OCI-LY7 (cell line): ENCODE measurements at regions not wholly inside any gene's neighbourhood (a gene's known extent, or its start where the extent isn't known, plus 50 kb on each side); places are given as distances from the start of the nearest gene placed in this dataset.

ENCODE experiments used
- BruUV-seq: library from RNA; stranded (reverse); fragments of 400-500 nt; replicated peaks from 2 replicates; lab custom pipeline; 2021; lab: Mats Ljungman, UMichigan
- CTCF ChIA-PET: fragments of 300-600 bp; sonication (Branson Sonifier 250); formaldehyde crosslinking; loops from one replicate; lab custom pipeline; 2022; ENCODE audit warnings: antibody characterized with exemption; ENCODE audit not compliant: unreplicated experiment; lab: Charles Lee
- POLR2A ChIA-PET: fragments of 300-600 bp; sonication (Branson Sonifier 250); formaldehyde crosslinking; loops from one replicate; lab custom pipeline; 2022; ENCODE audit warnings: antibody characterized with exemption; lab: Charles Lee
- DNase-seq: peaks from one replicate; pipeline ENCODE4 v3.0.0-alpha.2; 2015; ENCODE audit warnings: low spot score
- H2AFZ ChIP-seq: fragments of 200-600 bp; sonication (generic), shearing (Covaris generic); 2 replicates; pipeline ENCODE4 v1.6.1; 2014; ENCODE audit warnings: mild to moderate bottlenecking, antibody characterized with exemption, low read length, moderate library complexity
- H3K27ac ChIP-seq: fragments of 200-600 bp; sonication (generic); 2 replicates; pipeline ENCODE4 v1.5.1; 2014; ENCODE audit warnings: mixed run types, low read depth, mild to moderate bottlenecking, moderate library complexity, low read length, inconsistent platforms; ENCODE audit not compliant: poor library complexity, severe bottlenecking
- H3K36me3 ChIP-seq: fragments of 200-600 bp; sonication (generic); 2 replicates; pipeline ENCODE4 v1.6.1; 2014; ENCODE audit warnings: mild to moderate bottlenecking, antibody characterized with exemption, low read length, moderate library complexity, mixed read lengths; ENCODE audit not compliant: insufficient read depth
- H3K4me1 ChIP-seq: fragments of 200-600 bp; sonication (generic); 2 replicates; pipeline ENCODE4 v1.5.1; 2014; ENCODE audit warnings: mild to moderate bottlenecking, low read length; ENCODE audit not compliant: insufficient read depth, poor library complexity, severe bottlenecking
- H3K4me2 ChIP-seq: fragments of 200-600 bp; sonication (generic); 2 replicates; pipeline ENCODE4 v1.6.1; 2014; ENCODE audit warnings: mild to moderate bottlenecking, low read length
- H3K4me3 ChIP-seq: fragments of 200-600 bp; sonication (generic); 2 replicates; pipeline ENCODE4 v1.5.1; 2014; ENCODE audit warnings: mild to moderate bottlenecking, low read depth, low read length; ENCODE audit not compliant: poor library complexity, severe bottlenecking
- H3K79me2 ChIP-seq: fragments of 200-600 bp; sonication (generic); 2 replicates; pipeline ENCODE4 v1.6.1; 2016; ENCODE audit warnings: low read depth, mild to moderate bottlenecking, low read length, moderate library complexity, mixed read lengths; ENCODE audit not compliant: insufficient read depth
- H3K9me2 ChIP-seq: fragments of 200-600 bp; sonication (generic); 2 replicates; pipeline ENCODE4 v1.6.1; 2016; ENCODE audit warnings: mild to moderate bottlenecking, low read length, mixed read lengths; ENCODE audit not compliant: insufficient read depth
- H3K9me3 ChIP-seq: fragments of 200-600 bp; sonication (generic); 2 replicates; pipeline ENCODE4 v1.6.1; 2014; ENCODE audit warnings: mild to moderate bottlenecking, mixed run types, low read length, mixed read lengths
- H4K20me1 ChIP-seq: fragments of 200-600 bp; sonication (generic); 2 replicates; pipeline ENCODE4 v1.6.1; 2014; ENCODE audit warnings: mild to moderate bottlenecking, antibody characterized with exemption, low read length, moderate library complexity, mixed read lengths; ENCODE audit not compliant: insufficient read depth
- CTCF ChIP-seq: fragments of 200-600 bp; sonication (generic); conservative IDR thresholded peaks from 2 replicates; pipeline ENCODE4 v1.5.1; 2014; ENCODE audit warnings: mild to moderate bottlenecking, antibody characterized with exemption, low read length, moderate library complexity, mixed read lengths
- EZH2phosphoT487 ChIP-seq: fragments of 200-600 bp; sonication (generic); IDR thresholded peaks from 2 replicates; pipeline ENCODE4 v1.6.1; 2018; ENCODE audit warnings: low read depth, borderline replicate concordance, mild to moderate bottlenecking, mixed run types, antibody characterized with exemption, low read length, moderate library complexity, mixed read lengths
- intact Hi-C: fragments of 100-400 bp; cut with micrococcal nuclease; formaldehyde crosslinking; loops from one replicate; pipeline ENCODE4 v1.10.0; 2022; ENCODE audit not compliant: unreplicated experiment

GRCh38 chr13:91117351-91117750, 230.1 kb upstream of the MIR17HG start:
- intact Hi-C loops, result no loop called here
- no peaks in the 10 kb centered on the region for H3K36me3 ChIP-seq
- POLR2A ChIA-PET, result interaction anchor here (0.5 to 1.6 kb wide), 13 partner anchors 8 to 1568 kb away, joined by 3 to 7 read pairs (median 4); no protein-coding TSS in a partner anchor
- no peak overlapping the region for H3K27ac ChIP-seq
- no peak overlapping the region for H3K4me2 ChIP-seq
- no peak for DNase-seq
- no peak overlapping the region for H3K4me3 ChIP-seq
- TF ChIP-seq EZH2phosphoT487 (no peak), CTCF (no peak)
- CTCF ChIA-PET, result interaction anchor here (0.6 kb wide), 1 partner anchor 11 kb away, joined by 3 read pairs; no protein-coding TSS in a partner anchor
- BruUV-seq, result no TSS peak
- no peaks in the 10 kb centered on the region for H3K79me2 ChIP-seq
- peaks cover 3% of the 10 kb centered on the region; the same call in 1 of the 2 replicates for H3K9me2 ChIP-seq
- no peaks in the 10 kb centered on the region for H3K4me1 ChIP-seq
- no peaks in the 10 kb centered on the region for H4K20me1 ChIP-seq
- H3K9me3 ChIP-seq, result no peaks in the 10 kb centered on the region
- H2AFZ ChIP-seq, result no peak overlapping the region

GRCh38 chr13:91119643-91120042, 227.8 kb upstream of the MIR17HG start:
- H4K20me1 ChIP-seq, result no peaks in the 10 kb centered on the region
- no peaks in the 10 kb centered on the region for H3K9me3 ChIP-seq
- H3K4me3 ChIP-seq, result no peak overlapping the region
- TF ChIP-seq EZH2phosphoT487, result no peak
- TF ChIP-seq CTCF, result no peak
- peaks cover 3% of the 10 kb centered on the region; the same call in 1 of the 2 replicates for H3K9me2 ChIP-seq
- H3K4me2 ChIP-seq, result no peak overlapping the region
- BruUV-seq, result no TSS peak
- H2AFZ ChIP-seq, result no peak overlapping the region
- CTCF ChIA-PET, result no interaction called here
- H3K79me2 ChIP-seq, result no peaks in the 10 kb centered on the region
- no peaks in the 10 kb centered on the region for H3K36me3 ChIP-seq
- POLR2A ChIA-PET, result interaction anchor here (1.4 kb wide), 1 partner anchor 10 kb away, joined by 3 read pairs; no protein-coding TSS in a partner anchor
- intact Hi-C loops, result no loop called here
- H3K4me1 ChIP-seq, result no peaks in the 10 kb centered on the region
- DNase-seq, result no peak
- no peak overlapping the region for H3K27ac ChIP-seq

- CTCF ChIA-PET, result interaction anchor here (0.7 kb wide), 1 partner anchor 96 kb away, joined by 3 read pairs; no protein-coding TSS in a partner anchor
- TF ChIP-seq EZH2phosphoT487 (no peak), CTCF (no peak)
- DNase-seq, result no peak
- no peaks in the 10 kb centered on the region for H3K9me3 ChIP-seq
- no TSS peak for BruUV-seq
- no peaks in the 10 kb centered on the region for H3K79me2 ChIP-seq
- intact Hi-C loops, result no loop called here
- no peak overlapping the region for H3K4me3 ChIP-seq
- H3K27ac ChIP-seq, result no peak overlapping the region
- H2AFZ ChIP-seq, result 0 out of 2 replicates have a peak overlapping the region, but pooled peaks have one; percentile 0
- H4K20me1 ChIP-seq, result no peaks in the 10 kb centered on the region
- POLR2A ChIA-PET, result interaction anchor here (1.0 to 3.0 kb wide), 5 partner anchors 10 to 104 kb away, joined by 3 to 15 read pairs (median 6); no protein-coding TSS in a partner anchor
- no peaks in the 10 kb centered on the region for H3K9me2 ChIP-seq
- no peak overlapping the region for H3K4me2 ChIP-seq
- no peaks in the 10 kb centered on the region for H3K36me3 ChIP-seq
- H3K4me1 ChIP-seq, result no peaks in the 10 kb centered on the region
These were observed 224.7 kb upstream of the MIR17HG start for GRCh38 chr13:91122766-91123165.
